Right lobe of liver (tissue), 6 donors: ENCODE measurements at regions not wholly inside any gene's neighbourhood (a gene's known extent, or its start where the extent isn't known, plus 50 kb on each side); places are given as distances from the start of the nearest gene placed in this dataset.

ENCODE experiments used
- ATAC-seq, 4 donors: fragments of 200-7000 bp; cut with Tn5 transposase; one replicate each; pipeline ENCODE4 v1.9.1; 2020; ENCODE audit warnings: mild to moderate bottlenecking in 4 of 4, moderate library complexity in 4 of 4
- DNase-seq, 3 donors: peaks; one replicate each; pipeline ENCODE4 v3.0.0-alpha.2; 2020
- H3K27ac ChIP-seq, 3 donors: fragments of 200-600 bp; one replicate each; pipeline ENCODE4 v1.8.0; 2022
- H3K27me3 ChIP-seq, 2 donors: fragments of 200-600 bp; one replicate each; pipeline ENCODE4 v1.8.0; 2022
- H3K36me3 ChIP-seq, 4 donors: fragments of 200-600 bp; sonication (generic) in 1 of 4; one replicate each; pipeline versions ENCODE4 v1.5.1 to v1.8.0; 2017 to 2022; ENCODE audit warnings: control low read depth in 1 of 4
- H3K4me1 ChIP-seq, 4 donors: fragments of 200-600 bp; sonication (generic) in 1 of 4; one replicate each; pipeline versions ENCODE4 v1.5.1 to v1.8.0; 2017 to 2022; ENCODE audit warnings: control low read depth in 1 of 4
- H3K4me3 ChIP-seq, 3 donors: fragments of 200-600 bp; one replicate each; pipeline ENCODE4 v1.8.0; 2022
- H3K9me3 ChIP-seq, 4 donors: fragments of 200-600 bp; sonication (generic) in 1 of 4; one replicate each; pipeline versions ENCODE4 v1.5.1 to v1.8.0; 2017 to 2022; ENCODE audit warnings: control low read depth in 1 of 4
- POLR2A ChIP-seq: fragments of 450-650 bp; IDR thresholded peaks from one replicate; pipeline ENCODE4 v1.6.1; 2017; ENCODE audit warnings: antibody characterized with exemption, mild to moderate bottlenecking
- WGBS: methylation state at CpG from one replicate; pipeline ENCODE4 v1.1.6; 2018; ENCODE audit warnings: low coverage, low lambda C conversion rate; ENCODE audit not compliant: insufficient coverage; ENCODE audit errors: missing lambda C conversion rate; 5-methylcytosine and 5-hydroxymethylcytosine counted together
- intact Hi-C, 2 donors: fragments of 100-400 bp; cut with DNase I; formaldehyde crosslinking; loops; one replicate each; pipeline versions ENCODE4 v1.11.2 to v1.14.1; 2022
- TF ChIP-seq, protein P1 (sequence below), 4 donors: fragments of 200-600 bp in 3 of 4; fragments of 450-650 bp in 1 of 4; IDR thresholded peaks; one replicate each; pipeline versions ENCODE4 v1.5.1 to v1.8.0; 2016 to 2022; ENCODE audit warnings: antibody characterized with exemption in 4 of 4, mild to moderate bottlenecking in 2 of 4
- donor health status: DM: no; HTN: yes; CAD: no.
- donor health status: DM: no; HTN: no; CAD: no.
- donor health status: DM: no; HTN: no; CAD: no.
- donor health status: DM: no; HTN: yes; CAD: no.
- donor health status: DM: no; HTN: yes; CAD: no.

- H3K9me3 ChIP-seq = no peaks in the 10 kb centered on the region
- H3K36me3 ChIP-seq = no peaks in the 10 kb centered on the region
- H3K4me1 ChIP-seq = no peaks in the 10 kb centered on the region
- TF ChIP-seq POLR2A = no peak
- TF ChIP-seq, protein P1, sequence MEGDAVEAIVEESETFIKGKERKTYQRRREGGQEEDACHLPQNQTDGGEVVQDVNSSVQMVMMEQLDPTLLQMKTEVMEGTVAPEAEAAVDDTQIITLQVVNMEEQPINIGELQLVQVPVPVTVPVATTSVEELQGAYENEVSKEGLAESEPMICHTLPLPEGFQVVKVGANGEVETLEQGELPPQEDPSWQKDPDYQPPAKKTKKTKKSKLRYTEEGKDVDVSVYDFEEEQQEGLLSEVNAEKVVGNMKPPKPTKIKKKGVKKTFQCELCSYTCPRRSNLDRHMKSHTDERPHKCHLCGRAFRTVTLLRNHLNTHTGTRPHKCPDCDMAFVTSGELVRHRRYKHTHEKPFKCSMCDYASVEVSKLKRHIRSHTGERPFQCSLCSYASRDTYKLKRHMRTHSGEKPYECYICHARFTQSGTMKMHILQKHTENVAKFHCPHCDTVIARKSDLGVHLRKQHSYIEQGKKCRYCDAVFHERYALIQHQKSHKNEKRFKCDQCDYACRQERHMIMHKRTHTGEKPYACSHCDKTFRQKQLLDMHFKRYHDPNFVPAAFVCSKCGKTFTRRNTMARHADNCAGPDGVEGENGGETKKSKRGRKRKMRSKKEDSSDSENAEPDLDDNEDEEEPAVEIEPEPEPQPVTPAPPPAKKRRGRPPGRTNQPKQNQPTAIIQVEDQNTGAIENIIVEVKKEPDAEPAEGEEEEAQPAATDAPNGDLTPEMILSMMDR (IDR thresholded peaks at IDR 0.05) = no peak
- intact Hi-C loops = no loop called here
- ATAC-seq = no peak
- H3K27me3 ChIP-seq = no peaks in the 10 kb centered on the region
- H3K27ac ChIP-seq = no peak overlapping the region
- 80% methylated on average over 3 of the region's 5 CpGs for WGBS
- peak in 1 of 3 donors; percentile 1 for DNase-seq
- no peak overlapping the region for H3K4me3 ChIP-seq
Measured at GRCh38 chr11:69559181-69559580, 77.7 kb downstream of the LINC01488 start.

DNA sequence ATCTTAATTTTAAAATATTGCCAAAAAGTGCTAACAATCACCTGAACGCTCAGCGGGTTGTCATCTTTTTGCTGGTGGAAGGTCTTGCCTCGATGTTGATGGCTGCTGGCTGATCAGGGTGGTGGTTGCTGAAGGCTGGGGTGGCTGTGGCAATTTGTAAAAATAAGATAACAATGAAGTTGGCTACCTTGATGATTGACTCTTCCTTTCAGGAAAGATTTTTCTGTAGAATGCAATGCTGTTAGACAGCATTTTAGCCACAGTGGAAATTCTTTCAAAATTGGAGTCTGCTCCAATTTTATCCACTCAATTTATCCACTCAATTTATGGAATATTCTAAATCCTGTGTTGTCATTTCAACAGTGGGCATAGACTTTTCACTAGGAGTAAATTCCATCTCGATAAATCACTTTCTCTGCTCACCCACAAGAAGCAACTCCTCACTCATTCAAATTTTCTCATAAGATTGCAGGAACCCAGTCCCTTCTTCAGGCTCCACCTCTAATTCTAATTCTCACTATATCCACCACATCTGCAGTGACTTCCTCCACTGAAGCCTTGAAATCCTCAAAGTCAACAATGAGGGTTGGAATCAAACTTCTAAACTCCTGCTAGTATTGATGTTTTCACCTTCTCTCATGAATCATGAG lies 78.8 kb downstream of the LINC01488 start:
- intact Hi-C loops = no loop called here

DNA sequence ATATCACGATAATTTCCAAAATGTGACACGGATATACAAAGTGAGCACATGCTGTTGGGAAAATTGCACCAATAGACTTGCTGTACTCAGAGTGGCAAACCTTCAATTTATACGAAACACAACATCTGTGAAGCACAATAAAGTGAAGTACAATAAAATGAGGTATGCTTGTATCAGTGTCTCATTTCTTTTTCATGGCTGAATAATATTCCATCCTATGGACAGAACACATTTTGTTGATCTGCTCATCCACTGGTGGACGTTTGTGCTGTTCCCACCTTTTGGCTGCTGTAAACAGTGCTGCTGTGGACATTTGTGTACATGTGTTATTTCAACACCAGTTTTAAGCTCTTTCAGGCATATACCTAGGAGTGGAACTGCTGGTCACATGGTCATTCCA lies 78.7 kb upstream of the CCND1 start:
- DNase-seq (peak in 1 of 3 donors; percentile 7), ATAC-seq (no peak)
- Histone ChIP-seq H3K9me3 (no peaks in the 10 kb centered on the region), H3K4me1 (no peaks in the 10 kb centered on the region), H3K27ac (no peak overlapping the region), H3K27me3 (no peaks in the 10 kb centered on the region), H3K36me3 (no peaks in the 10 kb centered on the region), H3K4me3 (no peak overlapping the region)
- TF ChIP-seq POLR2A = no peak
- TF ChIP-seq, protein P1 (IDR thresholded peaks at IDR 0.05) = no peak
- intact Hi-C loops = no loop called here
- WGBS = 71% methylated on average over 4 of the region's 4 CpGs

More for the DNA sequence above, 78.8 kb downstream of the LINC01488 start:
- Histone ChIP-seq H3K36me3 (no peaks in the 10 kb centered on the region), H3K4me3 (no peak overlapping the region), H3K4me1 (no peaks in the 10 kb centered on the region), H3K9me3 (no peaks in the 10 kb centered on the region), H3K27me3 (no peaks in the 10 kb centered on the region), H3K27ac (no peak overlapping the region)
- peak in 1 of 3 donors; percentile 5 for DNase-seq
- TF ChIP-seq, protein P1 (IDR thresholded peaks at IDR 0.05) = no peak
- TF ChIP-seq POLR2A = no peak
- ATAC-seq = no peak
- WGBS = 88% methylated on average over 4 of the region's 4 CpGs

GRCh38 chr11:69562816-69563215 lies 78.1 kb upstream of the CCND1 start:
- intact Hi-C loops = no loop called here
- TF ChIP-seq POLR2A = no peak
- TF ChIP-seq, protein P1 (IDR thresholded peaks at IDR 0.05) = no peak
- H3K4me1 ChIP-seq = no peaks in the 10 kb centered on the region
- WGBS = no CpG with 5 or more reads among the region's 4 CpGs
- H3K36me3 ChIP-seq = no peaks in the 10 kb centered on the region
- ATAC-seq = no peak
- H3K4me3 ChIP-seq = no peak overlapping the region
- no peak overlapping the region for H3K27ac ChIP-seq
- H3K27me3 ChIP-seq = no peaks in the 10 kb centered on the region
- no peaks in the 10 kb centered on the region for H3K9me3 ChIP-seq
- DNase-seq = peak in 1 of 3 donors; percentile 18
